ENCODE measurements at regions not wholly inside any gene's neighbourhood (a gene's known extent, or its start where the extent isn't known, plus 50 kb on each side); places are given as distances from the start of the nearest gene placed in this dataset.

DNA sequence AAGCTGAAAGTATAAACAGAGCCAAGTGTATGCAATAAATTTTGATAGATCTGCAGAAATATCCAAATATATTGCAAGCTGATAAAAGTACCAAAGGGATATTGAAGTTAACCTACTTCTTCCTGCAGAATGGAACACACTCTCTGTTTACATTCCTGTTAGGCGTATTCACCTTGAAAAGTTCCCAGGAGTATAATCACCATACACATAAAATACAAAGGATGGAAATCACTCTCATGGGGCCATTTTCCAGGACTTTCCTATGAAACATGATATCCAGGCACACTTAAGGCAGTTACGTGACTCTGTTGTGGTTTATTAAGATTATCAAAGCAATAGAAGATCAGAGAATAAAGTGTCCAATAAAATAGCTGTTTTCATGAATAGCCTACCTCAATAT is 1142.3 kb downstream of the NLGN4X start:
- TF ChIP-seq, protein P1, sequence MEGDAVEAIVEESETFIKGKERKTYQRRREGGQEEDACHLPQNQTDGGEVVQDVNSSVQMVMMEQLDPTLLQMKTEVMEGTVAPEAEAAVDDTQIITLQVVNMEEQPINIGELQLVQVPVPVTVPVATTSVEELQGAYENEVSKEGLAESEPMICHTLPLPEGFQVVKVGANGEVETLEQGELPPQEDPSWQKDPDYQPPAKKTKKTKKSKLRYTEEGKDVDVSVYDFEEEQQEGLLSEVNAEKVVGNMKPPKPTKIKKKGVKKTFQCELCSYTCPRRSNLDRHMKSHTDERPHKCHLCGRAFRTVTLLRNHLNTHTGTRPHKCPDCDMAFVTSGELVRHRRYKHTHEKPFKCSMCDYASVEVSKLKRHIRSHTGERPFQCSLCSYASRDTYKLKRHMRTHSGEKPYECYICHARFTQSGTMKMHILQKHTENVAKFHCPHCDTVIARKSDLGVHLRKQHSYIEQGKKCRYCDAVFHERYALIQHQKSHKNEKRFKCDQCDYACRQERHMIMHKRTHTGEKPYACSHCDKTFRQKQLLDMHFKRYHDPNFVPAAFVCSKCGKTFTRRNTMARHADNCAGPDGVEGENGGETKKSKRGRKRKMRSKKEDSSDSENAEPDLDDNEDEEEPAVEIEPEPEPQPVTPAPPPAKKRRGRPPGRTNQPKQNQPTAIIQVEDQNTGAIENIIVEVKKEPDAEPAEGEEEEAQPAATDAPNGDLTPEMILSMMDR (IDR thresholded peaks at IDR 0.05) = no peak
- Histone ChIP-seq H3K4me2 (ENCODE audit: low read length) (no peak overlapping the region), H3K4me3 (ENCODE audit: low read depth, low read length) (no peak overlapping the region), H3K27ac (no peak overlapping the region), H3K9me3 (ENCODE audit: control insufficient read depth, low read length) (no peaks in the 10 kb centered on the region), H3K27me3 (ENCODE audit: control insufficient read depth, insufficient read depth, low read length) (no peaks in the 10 kb centered on the region), H3K79me2 (no peaks in the 10 kb centered on the region), H3K4me1 (no peaks in the 10 kb centered on the region), H3K36me3 (ENCODE audit: control insufficient read depth, insufficient read depth, low read length) (no peaks in the 10 kb centered on the region), H3K9ac (no peak overlapping the region), H2AFZ (no peak overlapping the region)

DNA sequence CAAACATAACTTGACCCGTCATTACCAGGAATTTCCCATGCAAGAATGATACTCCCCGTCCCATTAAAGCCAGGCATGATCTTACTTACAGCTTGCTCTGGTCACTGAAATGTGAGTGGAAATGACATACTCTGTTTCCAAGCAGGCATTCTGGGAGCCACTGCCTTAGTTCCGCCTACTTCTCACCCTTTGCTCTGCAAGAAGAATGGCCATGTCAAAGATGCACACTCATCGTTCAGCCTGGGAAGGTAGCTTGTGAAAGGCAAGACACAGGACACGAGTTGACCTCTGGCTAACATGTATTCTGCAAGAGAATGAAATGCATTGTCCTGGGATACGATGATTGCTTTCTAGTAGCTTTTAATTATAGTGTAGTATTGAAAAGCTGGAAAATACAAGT is 1144.4 kb downstream of the NLGN4X start:
- Histone ChIP-seq H3K27me3 (ENCODE audit: control insufficient read depth, insufficient read depth, low read length) (no peaks in the 10 kb centered on the region), H3K9ac (no peak overlapping the region), H3K27ac (no peak overlapping the region), H2AFZ (no peak overlapping the region), H3K4me3 (ENCODE audit: low read depth, low read length) (no peak overlapping the region), H3K4me1 (no peaks in the 10 kb centered on the region), H3K36me3 (ENCODE audit: control insufficient read depth, insufficient read depth, low read length) (no peaks in the 10 kb centered on the region), H3K4me2 (ENCODE audit: low read length) (no peak overlapping the region), H3K79me2 (no peaks in the 10 kb centered on the region), H3K9me3 (ENCODE audit: control insufficient read depth, low read length) (no peaks in the 10 kb centered on the region)
- TF ChIP-seq, protein P1 (IDR thresholded peaks at IDR 0.05) = no peak

DNA sequence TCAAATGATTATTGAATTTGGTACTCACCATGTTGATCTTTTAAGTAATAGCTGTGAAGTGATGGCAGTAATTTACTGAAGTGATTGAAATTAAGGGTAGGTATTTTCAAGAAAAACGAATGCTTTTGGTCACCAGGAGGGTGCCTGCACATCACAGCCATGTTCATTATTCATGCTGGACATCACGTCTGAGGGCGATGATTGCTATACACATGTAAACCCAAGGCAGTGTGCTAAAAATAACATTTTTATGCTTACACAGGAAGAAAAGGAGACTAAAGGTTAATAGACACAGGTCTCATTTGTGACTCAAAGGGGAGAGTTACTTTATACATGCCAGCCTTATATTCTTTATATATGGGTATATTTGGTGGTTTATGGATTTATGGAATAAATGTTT is 1146.0 kb downstream of the NLGN4X start:
- Histone ChIP-seq H3K27ac (no peak overlapping the region), H3K4me3 (ENCODE audit: low read depth, low read length) (no peak overlapping the region), H3K36me3 (ENCODE audit: control insufficient read depth, insufficient read depth, low read length) (no peaks in the 10 kb centered on the region), H3K9me3 (ENCODE audit: control insufficient read depth, low read length) (no peaks in the 10 kb centered on the region), H2AFZ (no peak overlapping the region), H3K27me3 (ENCODE audit: control insufficient read depth, insufficient read depth, low read length) (no peaks in the 10 kb centered on the region), H3K4me2 (ENCODE audit: low read length) (no peak overlapping the region), H3K9ac (no peak overlapping the region), H3K79me2 (no peaks in the 10 kb centered on the region), H3K4me1 (no peaks in the 10 kb centered on the region)
- TF ChIP-seq, protein P1 (IDR thresholded peaks at IDR 0.05) = no peak

DNA sequence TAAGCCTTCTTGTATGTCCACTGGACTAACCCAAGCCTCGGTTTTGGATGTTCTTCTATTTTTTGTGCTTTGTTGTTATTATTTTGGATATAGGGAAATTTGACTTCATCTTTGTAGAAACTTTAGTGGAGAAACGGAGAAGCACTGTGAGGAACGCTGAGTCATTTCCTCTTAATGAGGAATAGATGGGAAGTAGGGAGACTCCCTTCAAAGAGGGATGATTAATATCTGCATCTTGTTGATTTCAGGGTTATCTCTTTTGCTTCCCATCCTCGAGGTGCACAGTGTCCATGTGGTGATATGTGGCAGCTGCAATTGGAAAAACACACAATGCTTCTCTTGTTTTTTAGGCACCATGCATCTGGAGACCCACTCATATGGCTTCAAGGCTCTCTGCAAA is 1147.9 kb downstream of the NLGN4X start:
- H3K27ac ChIP-seq = no peak overlapping the region

DNA sequence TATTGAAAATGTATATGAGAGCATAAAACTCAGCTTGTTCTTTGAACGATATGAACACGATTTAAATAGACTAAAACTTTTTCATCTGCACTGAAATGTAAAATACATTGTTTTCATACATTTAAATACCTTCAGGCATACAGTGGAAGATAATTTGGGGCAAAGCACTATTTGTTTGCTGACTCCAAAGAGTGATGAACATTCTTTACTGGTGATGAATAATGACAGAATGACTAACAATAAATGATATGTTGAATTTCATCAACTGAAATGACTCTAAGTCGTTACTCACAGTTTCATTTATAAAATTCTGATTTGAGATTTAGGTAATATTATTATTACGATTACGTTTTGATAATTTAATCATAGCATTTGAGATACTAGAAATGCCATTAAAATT is 1160.1 kb downstream of the NLGN4X start:
- Histone ChIP-seq H3K36me3 (ENCODE audit: control insufficient read depth, insufficient read depth, low read length) (no peaks in the 10 kb centered on the region), H3K4me3 (ENCODE audit: low read depth, low read length) (no peak overlapping the region), H3K4me1 (no peaks in the 10 kb centered on the region), H3K4me2 (ENCODE audit: low read length) (no peak overlapping the region), H2AFZ (no peak overlapping the region), H3K27me3 (ENCODE audit: control insufficient read depth, insufficient read depth, low read length) (no peaks in the 10 kb centered on the region), H3K27ac (no peak overlapping the region), H3K79me2 (no peaks in the 10 kb centered on the region), H3K9me3 (ENCODE audit: control insufficient read depth, low read length) (no peaks in the 10 kb centered on the region), H3K9ac (no peak overlapping the region)
- TF ChIP-seq, protein P1 (IDR thresholded peaks at IDR 0.05) = no peak

More for the DNA sequence above, 1147.9 kb downstream of the NLGN4X start:
- H3K9ac ChIP-seq = no peak overlapping the region
- H3K36me3 ChIP-seq (ENCODE audit: control insufficient read depth, insufficient read depth, low read length) = no peaks in the 10 kb centered on the region
- no peaks in the 10 kb centered on the region for H3K79me2 ChIP-seq
- H3K27me3 ChIP-seq (ENCODE audit: control insufficient read depth, insufficient read depth, low read length) = no peaks in the 10 kb centered on the region
- H3K9me3 ChIP-seq (ENCODE audit: control insufficient read depth, low read length) = no peaks in the 10 kb centered on the region
- no peak overlapping the region for H3K4me3 ChIP-seq (ENCODE audit: low read depth, low read length)
- TF ChIP-seq, protein P1 (IDR thresholded peaks at IDR 0.05) = no peak
- no peaks in the 10 kb centered on the region for H3K4me1 ChIP-seq
- H2AFZ ChIP-seq = no peak overlapping the region
- no peak overlapping the region for H3K4me2 ChIP-seq (ENCODE audit: low read length)

All from parathyroid adenoma (tissue), 2 donors.